Hypothalamus (tissue), 51 donors: ENCODE measurements at regions not wholly inside any gene's neighbourhood (a gene's known extent, or its start where the extent isn't known, plus 50 kb on each side); places are given as distances from the start of the nearest gene placed in this dataset.
"Not testable (repeated sequence)": the region's sequence is repeated elsewhere in the genome, so short reads cannot be mapped to it uniquely, and the experiment has no call there.

ENCODE experiments used
- DNase-seq, 51 donors: peaks; one replicate each; lab custom pipeline; 2025; lab: John Stamatoyannopoulos, UW

- DNase-seq, result no peak
Observed at GRCh38 chr16:79988721-79989220, 388.2 kb upstream of the MAF start.

- DNase-seq, result no peak
Observed at GRCh38 chr16:79988089-79988488, 387.6 kb upstream of the MAF start.

- no peak for DNase-seq
Observed at GRCh38 chr16:79986352-79986751, 385.8 kb upstream of the MAF start.

- DNase-seq, result no peak
Observed at GRCh38 chr16:79985606-79986005, 385.1 kb upstream of the MAF start.

- DNase-seq, result not testable (repeated sequence)
Observed at GRCh38 chr16:79984149-79984548, 383.6 kb upstream of the MAF start.

- no peak for DNase-seq
Observed at GRCh38 chr16:79982862-79983261, 382.3 kb upstream of the MAF start.

- no peak for DNase-seq
Observed at GRCh38 chr16:79982361-79982760, 381.8 kb upstream of the MAF start.

- DNase-seq, result no peak
Observed at GRCh38 chr16:79981814-79982213, 381.3 kb upstream of the MAF start.

- DNase-seq, result peak in 39 of 51 donors; percentile 4 to 88 (median 58)
Observed at GRCh38 chr16:79980650-79981521, 380.3 kb upstream of the MAF start.

- DNase-seq, result no peak
Observed at GRCh38 chr16:79977940-79978836, 377.7 kb upstream of the MAF start.

- DNase-seq, result no peak
Observed at GRCh38 chr16:79973320-79973719, 372.8 kb upstream of the MAF start.

GRCh38 chr16:79972053-79972704 is 371.6 kb upstream of the MAF start:
- no peak for DNase-seq

- no peak for DNase-seq
Observed at GRCh38 chr16:79971237-79971572, 370.7 kb upstream of the MAF start.

GRCh38 chr16:79970551-79971236 is 370.2 kb upstream of the MAF start:
- DNase-seq, result no peak

GRCh38 chr16:79970087-79970486 is 369.6 kb upstream of the MAF start:
- DNase-seq, result no peak

- DNase-seq, result no peak
Observed at GRCh38 chr16:79969458-79969857, 368.9 kb upstream of the MAF start.

- DNase-seq, result no peak
Observed at GRCh38 chr16:79966226-79966625, 365.7 kb upstream of the MAF start.

GRCh38 chr16:79965718-79966117 is 365.2 kb upstream of the MAF start:
- no peak for DNase-seq

- no peak for DNase-seq
Observed at GRCh38 chr16:79964104-79964503, 363.6 kb upstream of the MAF start.

- DNase-seq, result no peak
Observed at GRCh38 chr16:79962962-79963361, 362.4 kb upstream of the MAF start.
